HEK293 (cell line): ENCODE measurements at regions not wholly inside any gene's neighbourhood (a gene's known extent, or its start where the extent isn't known, plus 50 kb on each side); places are given as distances from the start of the nearest gene placed in this dataset.

Experiments used
- CTCF ChIA-PET: fragments of 350-600 bp; formaldehyde crosslinking; extraction: SDS; loops from one replicate; lab custom pipeline; 2021; ENCODE audit warnings: antibody characterized with exemption; lab: Yijun Ruan, JAX
- POLR2A ChIA-PET: fragments of 300-600 bp; formaldehyde crosslinking; extraction: SDS; loops from one replicate; lab custom pipeline; 2020; ENCODE audit warnings: antibody characterized with exemption, inconsistent platforms; lab: Yijun Ruan, JAX
- H3K27ac ChIP-seq: fragments of 200-500 bp; sonication (Bioruptor generic); 2 replicates; pipeline ENCODE4 v1.5.1; 2014; ENCODE audit warnings: low read depth, low read length, control low read depth, inconsistent platforms; ENCODE audit errors: extremely low read depth
- H3K36me3 ChIP-seq, 2 experiments: fragments of 200-500 bp in 1 of 2; sonication (Bioruptor generic) in 1 of 2; 1 replicate in 1 of 2; 2 replicates in 1 of 2; pipeline ENCODE4 v1.5.1; 2014 to 2017; ENCODE audit warnings: inconsistent platforms in 2 of 2, low read length in 2 of 2; ENCODE audit not compliant: control insufficient read depth in 2 of 2, insufficient read depth in 1 of 2
- H3K4me1 ChIP-seq: fragments of 200-500 bp; sonication (Bioruptor generic); 2 replicates; pipeline ENCODE4 v1.5.1; 2014; ENCODE audit warnings: mild to moderate bottlenecking, low read length, inconsistent platforms; ENCODE audit not compliant: control insufficient read depth, insufficient read depth
- H3K4me3 ChIP-seq: 2 replicates; pipeline ENCODE4 v1.5.1; 2011; ENCODE audit warnings: low read depth, mild to moderate bottlenecking, control low read depth, low read length, moderate library complexity
- H3K9me3 ChIP-seq: fragments of 200-500 bp; sonication (Bioruptor generic); 2 replicates; pipeline ENCODE4 v1.5.1; 2014; ENCODE audit warnings: low read depth, low read length, inconsistent platforms; ENCODE audit not compliant: control insufficient read depth, insufficient read depth
- ZBTB26 ChIP-seq: fragments of 450-650 bp; formaldehyde crosslinking; optimal IDR thresholded peaks from 2 replicates; pipeline ENCODE3; 2016; ENCODE audit warnings: missing biosample characterization, mild to moderate bottlenecking, missing genetic modification characterization
- ZNF174 ChIP-seq: fragments of 450-650 bp; formaldehyde crosslinking; IDR thresholded peaks from 2 replicates; pipeline ENCODE4 v1.5.0; 2017; ENCODE audit warnings: missing biosample characterization, mild to moderate bottlenecking, missing genetic modification characterization
- ZNF18 ChIP-seq: fragments of 450-650 bp; formaldehyde crosslinking; IDR thresholded peaks from 2 replicates; pipeline ENCODE4 v1.5.1; 2016; ENCODE audit warnings: missing biosample characterization, missing genetic modification characterization
- ZNF214 ChIP-seq: fragments of 450-650 bp; formaldehyde crosslinking; IDR thresholded peaks from 2 replicates; pipeline ENCODE4 v1.5.1; 2017; ENCODE audit warnings: missing biosample characterization, mild to moderate bottlenecking, missing genetic modification characterization, borderline replicate concordance
- ZNF221 ChIP-seq: fragments of 450-650 bp; formaldehyde crosslinking; IDR thresholded peaks from 2 replicates; pipeline ENCODE4 v1.5.1; 2017; ENCODE audit warnings: missing biosample characterization, missing genetic modification characterization, borderline replicate concordance
- ZNF335 ChIP-seq: fragments of 450-650 bp; formaldehyde crosslinking; conservative IDR thresholded peaks from 2 replicates; pipeline ENCODE4 v1.5.1; 2016; ENCODE audit warnings: missing biosample characterization, missing genetic modification characterization
- ZNF394 ChIP-seq: fragments of 450-650 bp; formaldehyde crosslinking; IDR thresholded peaks from 2 replicates; pipeline ENCODE4 v1.5.1; 2016; ENCODE audit warnings: missing biosample characterization, missing genetic modification characterization, mild to moderate bottlenecking, moderate library complexity, borderline replicate concordance
- ZNF398 ChIP-seq: fragments of 450-650 bp; formaldehyde crosslinking; IDR thresholded peaks from 2 replicates; pipeline ENCODE4 v1.5.1; 2017; ENCODE audit warnings: missing biosample characterization, missing genetic modification characterization
- ZNF473 ChIP-seq: fragments of 450-650 bp; formaldehyde crosslinking; IDR thresholded peaks from 2 replicates; pipeline ENCODE4 v1.5.1; 2017; ENCODE audit warnings: missing biosample characterization, missing genetic modification characterization
- ZNF600 ChIP-seq: fragments of 450-650 bp; formaldehyde crosslinking; IDR thresholded peaks from 2 replicates; pipeline ENCODE4 v1.5.1; 2016; ENCODE audit warnings: missing biosample characterization, missing genetic modification characterization
- ZNF610 ChIP-seq: fragments of 450-650 bp; formaldehyde crosslinking; IDR thresholded peaks from 2 replicates; pipeline ENCODE4 v1.5.1; 2016; ENCODE audit warnings: missing biosample characterization, missing genetic modification characterization, borderline replicate concordance
- ZNF658 ChIP-seq: fragments of 450-650 bp; formaldehyde crosslinking; IDR thresholded peaks from 2 replicates; pipeline ENCODE4; 2016; ENCODE audit warnings: missing biosample characterization, missing genetic modification characterization
- ZNF707 ChIP-seq: fragments of 450-650 bp; formaldehyde crosslinking; IDR thresholded peaks from 2 replicates; pipeline ENCODE4 v1.5.1; 2016; ENCODE audit warnings: missing biosample characterization, missing genetic modification characterization
- ZNF776 ChIP-seq: fragments of 450-650 bp; formaldehyde crosslinking; IDR thresholded peaks from 2 replicates; pipeline ENCODE4 v1.5.0; 2017; ENCODE audit warnings: missing biosample characterization, missing genetic modification characterization, borderline replicate concordance
- ZNF830 ChIP-seq: fragments of 450-650 bp; IDR thresholded peaks from 2 replicates; pipeline ENCODE4 v1.5.0; 2018; ENCODE audit warnings: missing biosample characterization, missing genetic modification characterization, low read depth, mild to moderate bottlenecking, moderate library complexity
- TF ChIP-seq, protein P1 (sequence below): fragments of 450-650 bp; formaldehyde crosslinking; IDR thresholded peaks from 2 replicates; pipeline ENCODE4 v1.5.1; 2016; ENCODE audit warnings: missing biosample characterization, missing genetic modification characterization
- TF ChIP-seq, protein P2 (sequence below): fragments of 450-650 bp; formaldehyde crosslinking; IDR thresholded peaks from 2 replicates; pipeline ENCODE4 v1.5.1; 2016; ENCODE audit warnings: missing biosample characterization, missing genetic modification characterization

DNA sequence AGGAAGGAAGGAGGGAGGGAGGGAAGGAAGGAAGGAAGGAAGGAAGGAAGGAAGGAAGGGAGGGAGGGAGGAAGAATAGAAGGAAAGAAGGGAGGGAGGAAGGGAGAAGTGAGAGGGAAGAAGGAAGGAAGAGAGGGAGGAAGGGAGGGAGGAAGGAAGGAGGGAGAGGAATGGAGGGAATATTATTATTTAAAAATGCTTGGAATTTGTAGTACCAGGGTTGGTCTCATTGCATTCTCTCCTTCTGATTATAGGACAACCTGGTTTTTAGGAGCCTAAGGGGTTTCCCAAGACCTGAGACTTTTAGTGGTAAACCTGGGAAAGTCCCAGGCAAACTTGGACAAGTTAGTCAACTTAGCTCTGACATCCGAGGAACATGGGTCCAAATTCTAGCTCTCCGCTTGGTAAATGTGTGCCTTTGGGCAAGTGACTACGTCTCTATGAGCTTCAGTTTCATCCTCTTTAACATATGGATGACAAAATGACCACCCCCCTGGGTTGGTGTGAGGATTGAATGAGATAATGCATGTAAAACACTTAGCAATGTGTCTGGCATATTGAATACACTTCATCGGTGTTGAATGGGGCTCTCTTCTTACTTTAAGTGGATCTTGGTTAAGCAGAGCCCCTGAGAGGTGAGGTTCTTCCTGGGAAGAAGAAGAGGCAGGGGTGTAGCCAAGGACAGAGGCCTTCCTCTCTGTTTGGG, 690.7 kb upstream of the TBX3 start:
- ChIA-PET POLR2A (no interaction called here), CTCF (interaction anchor here (0.7 kb wide), 1 partner anchor 379 kb away, joined by 3 read pairs; no protein-coding TSS in a partner anchor)
- Histone ChIP-seq H3K36me3 (no peaks in the 10 kb centered on the region), H3K4me1 (no peaks in the 10 kb centered on the region), H3K9me3 (no peaks in the 10 kb centered on the region), H3K4me3 (no peak overlapping the region), H3K27ac (no peak overlapping the region)
- TF ChIP-seq ZNF335 (tag by site-specific recombination) (no peak), ZNF776 (no peak), ZNF830 (no peak), ZNF600 (tag by site-specific recombination) (no peak), ZNF174 (tag by site-specific recombination) (no peak), ZNF610 (tag by site-specific recombination) (no peak), ZNF18 (tag by site-specific recombination) (no peak), ZBTB26 (tag by site-specific recombination) (no peak), ZNF221 (tag by site-specific recombination) (no peak), ZNF398 (tag by site-specific recombination) (no peak), ZNF214 (tag by site-specific recombination) (no peak), ZNF658 (no peak), ZNF473 (tag by site-specific recombination) (no peak), ZNF707 (tag by site-specific recombination) (no peak), ZNF394 (tag by site-specific recombination) (no peak)
- TF ChIP-seq, protein P1, sequence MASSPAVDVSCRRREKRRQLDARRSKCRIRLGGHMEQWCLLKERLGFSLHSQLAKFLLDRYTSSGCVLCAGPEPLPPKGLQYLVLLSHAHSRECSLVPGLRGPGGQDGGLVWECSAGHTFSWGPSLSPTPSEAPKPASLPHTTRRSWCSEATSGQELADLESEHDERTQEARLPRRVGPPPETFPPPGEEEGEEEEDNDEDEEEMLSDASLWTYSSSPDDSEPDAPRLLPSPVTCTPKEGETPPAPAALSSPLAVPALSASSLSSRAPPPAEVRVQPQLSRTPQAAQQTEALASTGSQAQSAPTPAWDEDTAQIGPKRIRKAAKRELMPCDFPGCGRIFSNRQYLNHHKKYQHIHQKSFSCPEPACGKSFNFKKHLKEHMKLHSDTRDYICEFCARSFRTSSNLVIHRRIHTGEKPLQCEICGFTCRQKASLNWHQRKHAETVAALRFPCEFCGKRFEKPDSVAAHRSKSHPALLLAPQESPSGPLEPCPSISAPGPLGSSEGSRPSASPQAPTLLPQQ (tag by site-specific recombination) = no peak
- TF ChIP-seq, protein P2, sequence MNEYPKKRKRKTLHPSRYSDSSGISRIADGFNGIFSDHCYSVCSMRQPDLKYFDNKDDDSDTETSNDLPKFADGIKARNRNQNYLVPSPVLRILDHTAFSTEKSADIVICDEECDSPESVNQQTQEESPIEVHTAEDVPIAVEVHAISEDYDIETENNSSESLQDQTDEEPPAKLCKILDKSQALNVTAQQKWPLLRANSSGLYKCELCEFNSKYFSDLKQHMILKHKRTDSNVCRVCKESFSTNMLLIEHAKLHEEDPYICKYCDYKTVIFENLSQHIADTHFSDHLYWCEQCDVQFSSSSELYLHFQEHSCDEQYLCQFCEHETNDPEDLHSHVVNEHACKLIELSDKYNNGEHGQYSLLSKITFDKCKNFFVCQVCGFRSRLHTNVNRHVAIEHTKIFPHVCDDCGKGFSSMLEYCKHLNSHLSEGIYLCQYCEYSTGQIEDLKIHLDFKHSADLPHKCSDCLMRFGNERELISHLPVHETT (tag by site-specific recombination) = no peak
